Gastroesophageal sphincter (tissue), 3 donors: ENCODE measurements at regions not wholly inside any gene's neighbourhood (a gene's known extent, or its start where the extent isn't known, plus 50 kb on each side); places are given as distances from the start of the nearest gene placed in this dataset.

Experiments
- CTCF ChIP-seq, 4 experiments: fragments of 200-600 bp in 2 of 4; fragments of 450-650 bp in 2 of 4; sonication (generic) in 1 of 4; IDR thresholded peaks; one replicate each; pipeline ENCODE4 v1.5.1; 2017 to 2019; ENCODE audit warnings: antibody characterized with exemption in 4 of 4, mild to moderate bottlenecking in 2 of 4, moderate library complexity in 2 of 4
- EP300 ChIP-seq: sonication (generic); formaldehyde crosslinking; IDR thresholded peaks from one replicate; pipeline ENCODE4 v1.6.1; 2017; ENCODE audit warnings: antibody characterized with exemption, mild to moderate bottlenecking
- POLR2A ChIP-seq, 2 donors: fragments of 450-650 bp; IDR thresholded peaks; one replicate each; pipeline ENCODE4 v1.6.1; 2017; ENCODE audit warnings: antibody characterized with exemption in 2 of 2, mild to moderate bottlenecking in 2 of 2, moderate library complexity in 1 of 2
- POLR2AphosphoS5 ChIP-seq: sonication (generic); formaldehyde crosslinking; IDR thresholded peaks from one replicate; pipeline ENCODE4 v1.6.1; 2017; ENCODE audit warnings: antibody characterized with exemption

GRCh38 chr2:196538646-196539045 lies 100.9 kb upstream of the CCDC150 start:
- no peak for TF ChIP-seq CTCF (IDR thresholded peaks at IDR 0.05)
- TF ChIP-seq EP300, result no peak
- no peak for TF ChIP-seq POLR2A (IDR thresholded peaks at IDR 0.05)
- no peak for TF ChIP-seq POLR2AphosphoS5
